ENCODE measurements at regions not wholly inside any gene's neighbourhood (a gene's known extent, or its start where the extent isn't known, plus 50 kb on each side); places are given as distances from the start of the nearest gene placed in this dataset.

DNA sequence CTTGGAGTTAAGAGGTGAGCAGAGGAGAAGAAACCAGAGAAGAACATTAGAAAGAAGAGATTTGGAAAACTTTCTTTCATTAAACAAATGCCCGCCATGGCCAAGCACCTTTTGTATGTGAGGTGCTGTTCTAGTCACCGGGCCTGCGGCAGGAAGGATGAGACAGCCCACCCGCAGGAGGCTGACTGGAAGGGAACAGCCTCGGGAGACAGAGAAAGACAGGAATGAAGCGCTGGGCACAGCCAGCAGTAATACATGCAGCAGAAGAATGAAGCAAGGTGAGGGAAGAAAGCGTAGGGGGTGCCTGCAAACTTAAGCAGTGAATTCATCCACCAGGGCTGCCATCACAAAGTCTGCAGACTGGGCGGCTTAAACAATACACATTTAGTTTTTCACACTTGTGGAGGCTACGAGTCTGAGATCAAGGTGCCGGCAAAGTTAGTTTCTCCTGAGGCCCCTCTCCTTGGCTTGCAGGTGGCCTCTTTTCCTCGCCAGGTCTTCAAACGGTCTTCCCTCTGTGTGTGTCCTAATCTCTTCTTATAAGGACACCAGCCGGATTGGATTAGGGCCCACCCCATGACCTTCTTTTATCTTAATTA is 188.1 kb downstream of the PSMG1 start:
- no peak for DNase-seq (ENCODE audit: extremely low read depth in 1 of 11, low read depth in 9 of 11, low spot score in 4 of 11)

DNA sequence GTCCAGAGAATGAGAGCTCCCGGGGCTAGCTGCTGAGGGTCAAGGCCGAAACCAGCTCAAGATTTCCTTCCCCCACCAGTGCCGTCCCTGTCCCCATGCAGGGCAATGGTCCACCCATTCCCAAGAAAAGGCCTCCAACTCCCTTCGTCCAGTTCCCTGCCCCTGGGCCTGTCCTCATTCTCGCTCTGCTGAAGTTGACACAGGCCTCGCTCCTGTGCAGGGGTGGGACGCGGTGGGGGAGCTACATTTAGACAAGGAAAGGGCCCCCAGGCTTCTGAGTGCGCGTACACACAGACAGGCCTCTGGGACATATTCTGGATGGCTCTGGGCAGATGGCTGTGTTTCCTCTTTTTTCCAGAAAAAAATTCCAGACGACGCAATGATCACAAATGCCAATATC is 188.3 kb downstream of the ETS2 start:
- DNase-seq (ENCODE audit: extremely low read depth in 1 of 11, low read depth in 9 of 11, low spot score in 4 of 11), result no peak

DNA sequence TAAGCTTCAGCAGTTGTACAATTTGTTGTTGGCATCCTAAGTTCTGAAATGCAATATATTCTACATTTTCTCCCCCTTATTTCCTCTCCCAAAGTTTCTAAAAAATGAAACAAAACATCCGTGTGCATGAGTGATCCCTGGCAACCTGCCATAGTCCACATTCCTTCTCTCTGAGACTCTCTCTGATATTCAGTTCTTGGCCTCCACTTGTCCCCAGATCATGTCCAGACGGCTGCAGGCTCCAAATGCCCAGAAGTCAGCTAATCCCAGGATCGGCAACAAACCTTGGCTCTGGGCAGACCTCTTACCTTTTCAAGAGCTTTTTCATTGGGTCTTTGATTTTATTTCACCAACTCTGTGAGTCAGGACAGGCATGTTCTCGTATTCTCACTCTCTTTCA is 187.8 kb downstream of the ETS2 start:
- peak in 3 of 11 donors; percentile 77 to 78 (median 77) for DNase-seq (ENCODE audit: extremely low read depth in 1 of 11, low read depth in 9 of 11, low spot score in 4 of 11)

DNA sequence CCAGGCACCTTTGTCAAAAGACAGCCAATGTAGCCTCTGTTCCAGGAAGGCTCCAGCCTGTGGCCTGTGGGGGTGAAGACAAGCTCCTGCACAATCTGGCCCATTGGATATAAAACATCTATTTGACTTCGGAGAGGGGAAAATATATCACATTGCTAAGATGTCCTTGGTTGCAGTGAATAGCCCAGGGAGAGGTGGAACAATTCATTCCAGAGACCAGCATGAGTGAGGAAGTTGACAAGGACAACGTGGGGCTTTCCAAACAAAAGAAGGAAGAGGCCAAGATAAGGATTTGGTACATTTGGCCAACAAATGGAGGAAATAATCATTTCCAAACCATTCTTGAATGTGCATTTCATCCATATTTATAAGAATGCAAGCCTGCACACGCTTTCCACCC is 187.0 kb downstream of the ETS2 start:
- no peak for DNase-seq (ENCODE audit: extremely low read depth in 1 of 11, low read depth in 9 of 11, low spot score in 4 of 11)

DNA sequence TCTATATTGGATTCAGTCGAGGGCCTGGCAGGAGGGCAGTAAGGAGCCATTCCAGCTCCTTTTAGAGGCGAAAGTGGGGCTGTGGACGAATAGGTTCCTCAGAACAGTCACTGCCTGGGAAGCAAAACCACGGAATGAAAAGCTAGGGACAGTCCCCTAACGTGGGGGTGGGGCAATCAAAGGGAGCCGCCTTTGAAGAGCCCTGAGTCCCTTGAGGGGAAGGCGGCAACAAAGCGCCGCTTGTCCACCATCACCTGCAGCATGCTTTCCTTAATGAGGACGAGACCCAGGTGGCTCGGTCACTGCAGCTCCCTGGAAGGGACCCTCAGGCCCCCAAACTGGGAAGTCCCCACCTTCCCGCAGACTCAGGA is 184.7 kb downstream of the ETS2 start:
- no peak for DNase-seq (ENCODE audit: extremely low read depth in 1 of 11, low read depth in 9 of 11, low spot score in 4 of 11)

DNA sequence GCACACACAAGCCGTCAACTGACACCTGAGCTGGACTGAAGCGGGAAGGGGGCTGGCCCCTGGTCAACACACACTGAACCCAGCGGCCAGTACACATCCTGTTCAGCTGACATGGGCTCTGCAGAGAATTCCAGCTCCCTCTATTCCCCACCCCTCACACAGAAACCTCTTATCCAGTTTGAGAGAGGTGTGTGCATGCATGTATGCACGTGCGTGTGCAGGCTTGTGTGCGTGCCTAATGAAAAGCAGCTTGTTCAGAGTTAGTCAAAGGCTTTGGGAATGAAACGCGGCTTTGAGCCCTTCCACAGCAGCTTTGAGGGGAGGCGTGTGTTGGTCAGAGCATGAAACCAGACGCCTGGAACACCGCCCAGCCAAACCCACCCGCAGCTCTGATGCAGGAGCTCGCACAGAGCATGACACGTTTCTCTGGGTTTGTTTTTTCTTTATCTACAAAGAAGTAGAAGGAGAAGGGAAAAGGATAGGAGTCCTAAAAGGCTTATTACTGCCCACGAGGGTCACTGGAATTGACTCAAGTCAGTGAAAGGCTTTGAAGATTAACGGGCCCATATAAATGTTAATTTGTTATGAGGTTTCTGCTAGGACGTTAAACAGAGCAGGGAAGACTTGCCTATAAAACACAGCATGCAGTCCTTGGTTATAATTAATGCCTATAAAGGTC is 184.2 kb downstream of the ETS2 start:
- peak in 5 of 11 donors; percentile 74 to 82 (median 78) for DNase-seq (ENCODE audit: extremely low read depth in 1 of 11, low read depth in 9 of 11, low spot score in 4 of 11)

DNA sequence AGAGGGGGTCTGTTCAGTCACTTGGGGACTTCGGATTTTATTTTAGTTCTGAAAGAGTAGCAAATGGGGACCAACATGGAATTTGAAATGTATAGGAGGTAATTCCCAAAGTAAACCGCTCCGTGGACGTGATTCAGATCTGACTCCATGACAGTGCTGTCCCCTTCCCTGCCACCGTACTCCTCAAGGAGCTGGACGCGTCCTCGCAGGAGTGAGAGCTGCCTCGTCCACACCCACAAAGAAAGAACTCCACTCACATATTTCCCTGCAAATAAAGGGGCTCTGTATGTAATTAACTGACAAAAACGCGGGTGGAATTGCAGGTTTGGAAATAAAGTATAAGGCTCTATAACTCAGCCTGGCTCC is 183.6 kb downstream of the ETS2 start:
- no peak for DNase-seq (ENCODE audit: extremely low read depth in 1 of 11, low read depth in 9 of 11, low spot score in 4 of 11)

DNA sequence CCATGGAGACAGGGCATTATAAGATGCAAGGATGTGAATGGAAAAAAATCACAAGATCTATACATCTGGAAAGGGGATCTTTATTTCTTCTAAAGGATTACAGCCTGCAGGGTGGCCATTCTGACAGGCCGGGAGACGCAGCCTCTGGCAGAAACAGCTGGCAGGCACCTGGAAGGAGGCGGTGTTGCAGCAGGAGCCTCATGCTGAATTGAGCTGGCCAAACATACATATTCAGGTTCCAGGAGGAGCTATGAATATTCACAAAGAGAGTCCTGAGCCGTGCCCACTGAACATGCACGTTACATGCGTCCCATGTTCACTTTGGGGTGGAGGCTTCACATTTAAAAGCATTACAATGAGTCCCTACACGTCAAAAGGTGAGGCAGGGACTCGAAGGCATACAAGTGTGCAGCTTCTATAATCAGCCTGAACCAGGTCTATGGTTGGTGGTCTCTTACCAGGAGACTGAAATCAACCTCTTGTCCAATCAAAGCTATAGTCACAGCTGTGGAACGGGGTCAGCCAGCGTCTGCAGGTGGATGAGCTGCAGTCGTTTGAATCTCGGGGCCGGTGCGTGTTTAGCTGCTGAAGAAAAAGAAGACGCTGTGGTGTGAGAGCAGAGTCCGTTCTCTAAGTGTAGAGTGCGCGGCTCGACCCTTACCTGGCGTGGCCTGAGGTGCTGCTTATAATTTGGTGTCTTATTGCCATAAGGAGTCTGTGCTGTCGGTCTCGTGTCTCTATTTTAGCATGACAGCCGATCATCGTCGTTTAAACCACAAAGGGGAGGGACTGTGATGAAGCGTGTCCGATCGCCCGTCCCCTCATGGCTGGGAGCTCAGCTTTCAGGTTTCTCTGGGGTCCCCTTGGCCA is 183.0 kb downstream of the ETS2 start:
- DNase-seq (ENCODE audit: extremely low read depth in 1 of 11, low read depth in 9 of 11, low spot score in 4 of 11), result no peak

DNA sequence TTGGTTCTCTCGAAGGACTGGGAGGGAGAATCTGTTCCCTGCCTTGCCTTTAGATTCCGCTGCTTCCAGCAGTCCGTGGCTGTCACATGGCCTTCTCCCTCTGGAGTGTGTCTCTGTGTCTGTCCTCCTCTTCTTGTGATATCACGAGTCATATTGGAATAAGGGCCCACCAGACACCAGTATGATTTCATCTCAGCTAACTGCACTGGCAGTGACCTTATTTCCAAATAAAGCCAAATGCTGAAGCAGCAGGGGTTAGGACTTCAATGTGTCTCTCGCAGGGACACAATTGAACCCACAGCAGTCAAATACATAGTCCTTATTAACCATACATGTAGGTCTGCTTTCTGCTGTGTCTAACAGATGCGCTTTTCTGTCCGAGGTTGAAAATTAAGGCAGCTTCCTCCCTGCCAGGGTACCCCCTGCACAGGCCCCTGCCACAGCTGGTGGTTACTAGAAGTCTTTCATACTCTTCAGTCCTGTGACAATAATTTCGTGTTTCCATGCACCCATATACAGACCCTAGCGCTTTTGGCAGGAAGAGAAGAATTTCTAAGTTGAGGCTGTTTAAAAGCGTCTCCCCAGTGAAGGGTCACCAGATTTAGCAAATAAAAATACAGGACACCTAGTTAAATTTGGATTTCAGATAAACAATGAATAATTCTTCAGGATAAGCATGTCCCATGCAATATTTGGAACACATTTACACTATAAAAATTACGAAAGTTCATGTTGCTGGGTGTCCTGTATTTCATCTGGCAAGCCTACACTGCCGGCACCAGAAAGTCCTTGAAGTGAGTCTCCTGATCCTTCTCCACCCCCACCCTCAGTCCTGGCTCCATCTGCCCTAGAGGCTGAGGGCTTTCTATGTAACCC is 182.1 kb downstream of the ETS2 start:
- DNase-seq (ENCODE audit: extremely low read depth in 1 of 11, low read depth in 9 of 11, low spot score in 4 of 11), result no peak

DNA sequence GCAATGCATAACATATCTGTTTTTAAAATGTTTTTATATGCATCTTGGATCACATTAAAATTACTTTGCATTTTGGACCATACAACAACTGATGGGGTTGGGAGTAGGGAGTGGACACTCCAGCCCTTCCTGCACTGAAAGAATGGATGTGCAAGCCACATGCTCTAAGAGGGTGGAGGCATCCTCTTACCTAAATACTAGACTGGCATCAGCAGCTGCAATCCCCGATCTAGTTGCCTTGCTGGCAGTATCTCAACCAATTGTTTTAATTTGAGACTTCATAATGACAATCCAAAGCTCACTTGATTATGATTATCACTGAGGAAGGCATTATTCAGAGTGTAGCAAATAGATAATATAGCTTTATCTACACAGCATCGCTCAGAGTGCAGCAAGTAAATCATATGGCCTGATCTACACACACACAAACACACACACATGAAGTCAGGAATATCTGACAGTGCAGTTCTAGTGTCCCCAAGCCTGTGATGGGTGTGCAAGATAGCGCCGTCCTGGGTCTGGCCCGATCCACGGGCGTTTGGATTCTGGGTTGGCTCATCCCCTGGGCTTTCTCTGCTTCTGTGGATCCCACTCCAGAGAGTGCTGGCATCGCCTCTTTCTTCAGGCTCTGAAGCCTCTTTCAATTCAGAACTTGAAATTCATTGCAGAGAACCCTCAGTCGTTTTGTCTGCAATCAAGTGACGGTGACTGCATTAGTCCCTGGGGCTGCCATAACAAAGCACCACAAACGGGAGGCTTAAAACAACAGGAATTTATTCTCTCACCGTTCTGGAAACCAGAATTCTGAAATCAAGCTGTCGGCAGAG is 181.3 kb downstream of the ETS2 start:
- no peak for DNase-seq (ENCODE audit: extremely low read depth in 1 of 11, low read depth in 9 of 11, low spot score in 4 of 11)

DNA sequence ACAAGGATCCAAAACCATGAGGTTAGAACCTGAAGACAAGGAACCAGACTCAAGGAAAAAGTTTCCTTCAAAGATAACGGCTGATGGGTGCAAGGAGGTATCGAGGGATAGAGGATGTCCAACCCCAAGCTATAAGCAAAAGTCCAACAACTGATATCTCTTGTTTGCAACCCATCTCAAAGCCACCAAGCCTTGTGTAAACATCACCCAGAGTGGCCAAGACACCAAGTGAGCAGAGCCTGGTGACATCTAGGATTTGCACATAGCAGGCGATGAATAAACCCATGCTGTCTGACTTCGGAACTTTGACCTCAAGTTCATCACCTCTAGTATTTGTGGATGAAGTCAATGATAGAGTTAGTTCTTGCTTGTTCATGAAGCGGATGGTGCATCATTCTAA is 180.7 kb downstream of the ETS2 start:
- no peak for DNase-seq (ENCODE audit: extremely low read depth in 1 of 11, low read depth in 9 of 11, low spot score in 4 of 11)

DNA sequence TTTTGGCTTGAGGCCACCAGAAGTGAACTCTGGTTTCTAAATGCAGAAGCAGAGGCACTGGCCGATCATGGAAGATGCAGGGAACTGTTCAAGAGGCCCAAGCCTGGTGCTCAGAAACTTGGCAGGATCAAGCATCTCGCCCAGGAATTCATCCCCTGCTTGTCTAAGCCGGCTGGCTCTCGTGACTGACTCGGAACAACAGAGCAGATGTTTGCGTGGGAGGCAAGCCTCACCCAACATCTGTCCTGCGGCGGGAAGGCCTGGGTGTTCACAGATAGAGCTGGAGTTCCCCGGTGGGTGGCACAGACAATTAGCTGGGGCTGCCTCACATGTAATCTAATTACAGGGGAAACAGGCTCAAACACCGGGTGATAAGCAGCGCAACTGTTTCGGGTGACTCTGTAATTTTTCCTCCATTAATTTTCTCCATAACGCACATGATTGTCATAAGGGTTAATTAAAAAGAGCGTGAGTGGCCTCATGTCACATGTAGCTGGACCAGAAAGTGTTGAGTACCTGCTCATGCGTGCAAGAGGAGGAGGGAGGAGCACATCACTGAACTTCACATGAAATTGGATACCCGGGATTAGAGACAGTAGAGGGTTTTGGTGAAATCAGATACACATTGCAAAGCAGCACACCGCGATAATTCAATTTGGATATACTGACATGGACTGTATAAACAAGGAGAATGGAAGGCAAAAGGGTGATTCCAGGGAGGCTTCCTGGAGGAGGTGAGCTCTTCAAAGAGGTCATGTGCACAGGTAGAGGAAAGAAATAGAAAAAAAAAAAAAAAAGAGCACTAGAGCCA is 180.0 kb downstream of the ETS2 start:
- DNase-seq (ENCODE audit: extremely low read depth in 1 of 11, low read depth in 9 of 11, low spot score in 4 of 11), result peak in 2 of 11 donors; percentile 55 to 60

DNA sequence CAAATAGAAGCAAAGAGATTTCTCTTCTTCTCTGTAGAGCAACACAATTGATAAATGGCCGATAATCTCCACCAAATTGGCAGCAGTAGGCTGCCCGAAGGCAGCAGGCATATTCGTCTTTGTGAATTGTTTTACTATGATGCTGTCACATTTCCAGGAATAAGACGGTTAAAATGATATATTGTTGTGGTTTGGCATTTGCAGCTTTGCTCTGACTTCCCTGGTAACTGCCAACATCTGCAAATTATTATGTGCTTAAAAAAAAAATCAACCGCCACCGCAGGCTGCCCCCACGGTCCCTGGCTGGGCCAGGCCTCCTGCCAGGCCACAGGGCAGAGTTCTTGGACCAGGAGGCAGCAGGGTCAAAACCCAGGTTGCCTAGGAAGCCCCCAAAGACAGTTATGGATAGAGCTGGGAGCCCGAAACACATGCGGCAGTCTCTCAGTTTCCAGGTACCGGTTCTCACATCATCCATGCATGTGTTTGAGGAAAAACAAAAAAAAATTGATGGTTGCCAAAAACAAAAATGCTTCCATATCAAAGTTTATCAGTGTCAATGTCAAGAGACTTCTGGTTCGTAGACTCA is 179.3 kb downstream of the ETS2 start:
- DNase-seq (ENCODE audit: extremely low read depth in 1 of 11, low read depth in 9 of 11, low spot score in 4 of 11), result no peak

DNA sequence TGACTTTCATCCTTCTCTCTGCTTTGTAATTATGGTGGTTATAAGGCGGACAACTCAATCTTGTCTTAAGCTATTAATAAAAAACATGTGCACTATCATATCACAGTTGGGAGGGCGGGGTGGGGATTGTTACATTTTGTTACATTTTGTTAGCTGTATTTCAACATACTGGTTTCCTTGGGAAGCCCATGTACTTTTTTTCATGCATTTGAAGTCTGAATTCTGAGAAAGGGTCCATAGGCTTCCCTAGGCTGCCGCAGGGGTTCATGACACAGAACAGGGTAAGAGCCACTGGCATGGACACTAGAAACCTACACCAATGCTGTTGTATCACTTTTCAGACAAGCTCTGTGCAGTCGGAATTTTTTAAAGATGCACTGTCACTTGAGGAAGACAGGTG is 178.8 kb downstream of the ETS2 start:
- DNase-seq (ENCODE audit: extremely low read depth in 1 of 11, low read depth in 9 of 11, low spot score in 4 of 11), result no peak

DNA sequence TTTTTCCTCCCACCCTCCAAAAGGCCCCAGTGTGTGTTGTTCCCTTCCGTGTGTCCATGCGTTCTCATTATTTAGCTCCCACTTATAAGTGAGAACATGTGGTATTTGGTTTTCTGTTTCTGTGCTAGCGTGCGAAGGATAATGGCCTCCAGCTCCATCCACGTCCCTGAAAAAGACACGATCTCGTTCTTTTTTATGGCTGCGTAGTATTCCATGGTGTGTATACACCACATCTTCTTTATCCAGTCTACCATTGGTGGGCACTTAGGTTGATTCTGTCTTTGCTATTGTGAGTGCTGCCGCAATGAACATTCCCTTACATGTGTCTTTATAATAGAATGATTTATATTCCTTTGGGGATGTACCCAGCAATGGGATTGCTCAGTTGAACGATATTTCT is 177.8 kb downstream of the ETS2 start:
- DNase-seq (ENCODE audit: extremely low read depth in 1 of 11, low read depth in 9 of 11, low spot score in 4 of 11), result no peak

DNA sequence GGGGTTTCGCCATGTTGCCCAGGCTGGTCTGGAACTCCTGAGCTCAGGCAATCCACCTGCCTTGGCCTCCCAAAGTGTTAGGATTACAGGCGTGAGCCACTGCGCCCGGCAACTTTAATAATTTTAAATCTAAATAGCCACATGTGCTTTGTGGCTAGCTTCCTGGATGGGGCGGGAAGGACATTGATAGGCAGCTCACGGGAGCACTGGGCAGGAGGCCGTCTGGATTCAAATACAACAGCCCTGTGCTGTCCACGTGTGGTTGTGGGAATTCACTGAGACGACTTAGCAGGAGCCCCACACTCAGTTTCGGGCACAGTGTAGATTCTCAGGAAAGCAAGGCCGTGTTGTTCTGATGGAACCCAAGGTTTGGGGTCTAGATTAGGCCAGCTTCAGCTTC is 177.1 kb downstream of the ETS2 start:
- no peak for DNase-seq (ENCODE audit: extremely low read depth in 1 of 11, low read depth in 9 of 11, low spot score in 4 of 11)

DNA sequence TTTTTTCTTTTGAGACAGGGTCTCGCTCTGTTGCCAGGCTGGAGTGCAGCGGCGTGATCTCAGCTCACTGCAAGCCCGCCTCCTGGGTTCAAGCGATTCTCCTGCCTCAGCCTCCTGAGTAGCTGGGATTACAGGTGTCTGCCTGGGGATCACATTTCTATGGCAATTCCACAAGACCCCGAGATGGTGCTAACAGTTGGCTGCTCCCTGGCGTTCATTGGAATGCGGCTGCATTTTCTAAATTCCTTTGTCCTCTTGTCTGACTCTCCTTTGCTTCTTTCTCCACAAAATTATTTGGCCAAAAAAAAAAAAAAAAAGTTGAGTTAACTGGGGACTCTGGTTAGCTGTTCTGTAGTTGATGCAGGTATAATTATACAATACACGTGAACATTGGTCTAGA is 176.4 kb downstream of the ETS2 start:
- no peak for DNase-seq (ENCODE audit: extremely low read depth in 1 of 11, low read depth in 9 of 11, low spot score in 4 of 11)
